ENCODE measurements at regions not wholly inside any gene's neighbourhood (a gene's known extent, or its start where the extent isn't known, plus 50 kb on each side); places are given as distances from the start of the nearest gene placed in this dataset.

- TF ChIP-seq CTCF (IDR thresholded peaks at IDR 0.05; ENCODE audit: control extremely low read depth in 1 of 3, insufficient read depth in 1 of 3, low read depth in 1 of 3, low read length in 3 of 3), result no peak
- TF ChIP-seq BRCA1 (IDR thresholded peaks at IDR 0.05; ENCODE audit: low read depth, low read length), result no peak
- TF ChIP-seq JUN (IDR thresholded peaks at IDR 0.05; ENCODE audit: low read depth, low read length), result no peak
These were observed 710.7 kb upstream of the TBX3 start for GRCh38 chr12:115394496-115395220.

All from H1 (cell line).